C4-2B (cell line): ENCODE measurements at regions not wholly inside any gene's neighbourhood (a gene's known extent, or its start where the extent isn't known, plus 50 kb on each side); places are given as distances from the start of the nearest gene placed in this dataset.

Experiments
- ZFX ChIP-seq: fragments of 450-650 bp; IDR thresholded peaks from 2 replicates; pipeline ENCODE4 v1.6.1; 2017
- TF ChIP-seq, protein P1 (sequence below): fragments of 450-650 bp; conservative IDR thresholded peaks from 2 replicates; pipeline ENCODE4 v1.5.1; 2017; ENCODE audit warnings: mild to moderate bottlenecking

DNA sequence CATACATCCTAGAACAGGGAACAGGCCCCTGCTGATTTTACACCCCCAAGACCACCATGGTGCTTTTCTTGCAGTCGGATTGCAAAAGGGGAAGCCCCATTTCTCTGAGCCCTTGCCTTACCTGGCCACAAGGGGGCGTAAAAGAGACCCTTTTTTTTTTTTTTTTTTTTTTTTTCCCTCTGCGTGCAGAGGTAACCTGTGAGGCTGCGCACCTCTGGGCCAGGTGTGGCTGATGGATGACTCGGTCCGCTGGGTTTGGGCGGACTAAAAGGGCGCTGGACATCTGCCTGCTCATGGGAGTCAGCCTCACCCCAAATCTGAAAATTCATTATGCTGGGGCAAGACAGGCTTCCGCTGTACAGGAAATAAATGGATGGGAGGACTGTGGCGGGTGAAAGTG, 281.0 kb downstream of the CBLN1 start:
- TF ChIP-seq, protein P1, sequence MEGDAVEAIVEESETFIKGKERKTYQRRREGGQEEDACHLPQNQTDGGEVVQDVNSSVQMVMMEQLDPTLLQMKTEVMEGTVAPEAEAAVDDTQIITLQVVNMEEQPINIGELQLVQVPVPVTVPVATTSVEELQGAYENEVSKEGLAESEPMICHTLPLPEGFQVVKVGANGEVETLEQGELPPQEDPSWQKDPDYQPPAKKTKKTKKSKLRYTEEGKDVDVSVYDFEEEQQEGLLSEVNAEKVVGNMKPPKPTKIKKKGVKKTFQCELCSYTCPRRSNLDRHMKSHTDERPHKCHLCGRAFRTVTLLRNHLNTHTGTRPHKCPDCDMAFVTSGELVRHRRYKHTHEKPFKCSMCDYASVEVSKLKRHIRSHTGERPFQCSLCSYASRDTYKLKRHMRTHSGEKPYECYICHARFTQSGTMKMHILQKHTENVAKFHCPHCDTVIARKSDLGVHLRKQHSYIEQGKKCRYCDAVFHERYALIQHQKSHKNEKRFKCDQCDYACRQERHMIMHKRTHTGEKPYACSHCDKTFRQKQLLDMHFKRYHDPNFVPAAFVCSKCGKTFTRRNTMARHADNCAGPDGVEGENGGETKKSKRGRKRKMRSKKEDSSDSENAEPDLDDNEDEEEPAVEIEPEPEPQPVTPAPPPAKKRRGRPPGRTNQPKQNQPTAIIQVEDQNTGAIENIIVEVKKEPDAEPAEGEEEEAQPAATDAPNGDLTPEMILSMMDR: peak; percentile 81
- TF ChIP-seq ZFX: no peak
